H1 (cell line): ENCODE measurements at regions not wholly inside any gene's neighbourhood (a gene's known extent, or its start where the extent isn't known, plus 50 kb on each side); places are given as distances from the start of the nearest gene placed in this dataset.

ENCODE experiments used
- CTCF ChIA-PET: fragments of 300-600 bp; sonication (Branson Sonifier 250); formaldehyde crosslinking; loops from one replicate; lab custom pipeline; 2021; ENCODE audit not compliant: partially characterized antibody; lab: Charles Lee
- POLR2A ChIA-PET: fragments of 300-600 bp; sonication (Branson Sonifier 250); formaldehyde crosslinking; loops from one replicate; lab custom pipeline; 2021; ENCODE audit warnings: inconsistent platforms; ENCODE audit not compliant: partially characterized antibody; lab: Charles Lee
- DNase-seq, 2 experiments: peaks; one replicate each; pipeline versions ENCODE4 v3.0.0 to v3.0.0-alpha.2; 2010 to 2022; ENCODE audit warnings: low spot score in 2 of 2, low read depth in 1 of 2, mixed read lengths in 1 of 2
- FAIRE-seq: peaks from 2 replicates; lab custom pipeline; 2011; peaks lifted over from hg19 to GRCh38; lab: Jason Lieb, UNC
- H2AFZ ChIP-seq: 2 replicates; pipeline ENCODE4 v1.8.1; 2012; ENCODE audit warnings: low read length, inconsistent platforms
- H2AK5ac ChIP-seq: 2 replicates; pipeline ENCODE4 v1.6.1; 2013; ENCODE audit warnings: low read depth, low read length
- H2BK120ac ChIP-seq: replicated peaks from 2 replicates; pipeline ENCODE3; 2013; ENCODE audit warnings: low read depth, low read length, inconsistent platforms
- H2BK12ac ChIP-seq: 2 replicates; pipeline ENCODE4 v1.6.1; 2013; ENCODE audit warnings: low read depth, low read length
- H2BK15ac ChIP-seq: 2 replicates; pipeline ENCODE4 v1.6.1; 2013; ENCODE audit warnings: low read length
- H2BK20ac ChIP-seq: 2 replicates; pipeline ENCODE4 v1.6.1; 2013; ENCODE audit warnings: low read length
- H2BK5ac ChIP-seq: 2 replicates; pipeline ENCODE4 v1.6.1; 2013; ENCODE audit warnings: low read depth, low read length
- H3K14ac ChIP-seq: 2 replicates; pipeline ENCODE4 v1.6.1; 2013; ENCODE audit warnings: inconsistent platforms; ENCODE audit not compliant: insufficient read length
- H3K18ac ChIP-seq: 2 replicates; pipeline ENCODE4 v1.6.1; 2013; ENCODE audit warnings: low read length; ENCODE audit errors: extremely low read depth
- H3K23ac ChIP-seq: 2 replicates; pipeline ENCODE4 v1.6.1; 2013; ENCODE audit warnings: inconsistent platforms; ENCODE audit not compliant: insufficient read length
- H3K23me2 ChIP-seq: 2 replicates; pipeline ENCODE4 v1.6.1; 2013; ENCODE audit warnings: low read depth, low read length
- H3K27ac ChIP-seq: 2 replicates; pipeline ENCODE4 v1.6.1; 2011; ENCODE audit warnings: low read depth, low read length, inconsistent platforms
- H3K27me3 ChIP-seq, 4 experiments: replicated peaks in 1 of 4; 1 replicate in 1 of 4; 2 replicates in 3 of 4; pipeline versions ENCODE4 v1.6.1 to v1.8.1; 2011 to 2013; ENCODE audit warnings: low read length in 3 of 4, mild to moderate bottlenecking in 3 of 4, inconsistent platforms in 2 of 4, mixed read lengths in 2 of 4, moderate library complexity in 1 of 4; ENCODE audit not compliant: control insufficient read depth in 3 of 4, insufficient read depth in 3 of 4; ENCODE audit errors: extremely low read depth in 1 of 4
- H3K36me3 ChIP-seq, 4 experiments: 2 replicates each; pipeline versions ENCODE4 v1.6.1 to v1.8.1; 2011 to 2013; ENCODE audit warnings: mild to moderate bottlenecking in 4 of 4, low read length in 3 of 4, moderate library complexity in 2 of 4, control low read depth in 1 of 4, inconsistent platforms in 1 of 4; ENCODE audit not compliant: insufficient read depth in 4 of 4, control insufficient read depth in 2 of 4
- H3K4ac ChIP-seq: replicated peaks from 2 replicates; pipeline ENCODE3; 2013; ENCODE audit warnings: low read length, low read depth, mixed read lengths, inconsistent platforms; ENCODE audit not compliant: insufficient read length
- H3K4me1 ChIP-seq, 4 experiments: replicated peaks in 1 of 4; 1 replicate in 1 of 4; 2 replicates in 3 of 4; pipeline versions ENCODE4 v1.6.1 to v1.8.1; 2011 to 2013; ENCODE audit warnings: low read length in 3 of 4, inconsistent platforms in 2 of 4, mixed read lengths in 1 of 4; ENCODE audit not compliant: insufficient read depth in 4 of 4, control insufficient read depth in 3 of 4
- H3K4me2 ChIP-seq, 2 experiments: 2 replicates each; pipeline versions ENCODE4 v1.6.1 to v1.8.1; 2011 to 2013; ENCODE audit warnings: low read depth in 2 of 2, low read length in 2 of 2, control low read depth in 1 of 2, inconsistent platforms in 1 of 2, mild to moderate bottlenecking in 1 of 2; ENCODE audit not compliant: insufficient read depth in 1 of 2
- H3K4me3 ChIP-seq, 4 experiments: fragments of 200-600, 300-600 bp in 1 of 4; sonication (generic), shearing (Covaris generic), sonication (Bioruptor Twin) in 1 of 4; 2 replicates each; pipeline versions ENCODE4 v1.5.1 to v1.8.1; 2011 to 2016; ENCODE audit warnings: low read length in 4 of 4, low read depth in 3 of 4, control low read depth in 2 of 4, inconsistent platforms in 2 of 4, mild to moderate bottlenecking in 2 of 4, mixed read lengths in 1 of 4, moderate library complexity in 1 of 4; ENCODE audit not compliant: insufficient read depth in 2 of 4; ENCODE audit errors: extremely low read depth in 1 of 4
- H3K56ac ChIP-seq: replicated peaks from 2 replicates; pipeline ENCODE3; 2013; ENCODE audit warnings: low read depth, mild to moderate bottlenecking, mixed read lengths, low read length, inconsistent platforms; ENCODE audit not compliant: insufficient read length
- H3K79me1 ChIP-seq: 2 replicates; pipeline ENCODE4 v1.6.1; 2013; ENCODE audit warnings: low read depth, low read length, control low read depth
- H3K79me2 ChIP-seq, 2 experiments: 2 replicates each; pipeline versions ENCODE4 v1.6.1 to v1.8.1; 2012 to 2013; ENCODE audit warnings: low read length in 2 of 2, mild to moderate bottlenecking in 2 of 2, inconsistent platforms in 1 of 2; ENCODE audit not compliant: insufficient read depth in 2 of 2, control insufficient read depth in 1 of 2
- H3K9ac ChIP-seq, 4 experiments: replicated peaks in 1 of 4; 1 replicate in 1 of 4; 2 replicates in 3 of 4; pipeline versions ENCODE4 v1.6.1 to v1.8.1; 2011 to 2013; ENCODE audit warnings: low read depth in 3 of 4, low read length in 3 of 4, control low read depth in 2 of 4, mild to moderate bottlenecking in 2 of 4, moderate library complexity in 2 of 4, inconsistent platforms in 1 of 4; ENCODE audit errors: extremely low read depth in 1 of 4
- H3K9me3 ChIP-seq, 2 experiments: 2 replicates each; pipeline versions ENCODE4 v1.6.1 to v1.8.1; 2012 to 2013; ENCODE audit warnings: mild to moderate bottlenecking in 2 of 2, moderate library complexity in 2 of 2, control low read depth in 1 of 2, inconsistent platforms in 1 of 2, low read depth in 1 of 2, low read length in 1 of 2, mixed read lengths in 1 of 2; ENCODE audit not compliant: insufficient read depth in 2 of 2
- H4K20me1 ChIP-seq, 2 experiments: replicated peaks in 1 of 2; 2 replicates each; pipeline versions ENCODE3 to v1.8.1; 2011 to 2013; ENCODE audit warnings: inconsistent platforms in 2 of 2, low read length in 2 of 2, mild to moderate bottlenecking in 1 of 2; ENCODE audit not compliant: insufficient read depth in 2 of 2, control insufficient read depth in 1 of 2
- H4K5ac ChIP-seq: 2 replicates; pipeline ENCODE4 v1.6.1; 2013; ENCODE audit warnings: low read length, low read depth, mixed read lengths, inconsistent platforms; ENCODE audit not compliant: insufficient read length
- H4K8ac ChIP-seq: 2 replicates; pipeline ENCODE4 v1.8.0; 2013; ENCODE audit warnings: mild to moderate bottlenecking, moderate library complexity, low read length, inconsistent platforms; ENCODE audit not compliant: insufficient read depth; ENCODE audit errors: extremely low read depth
- H4K91ac ChIP-seq: replicated peaks from 2 replicates; pipeline ENCODE3; 2013; ENCODE audit warnings: low read length, mixed read lengths, inconsistent platforms; ENCODE audit not compliant: insufficient read length
- BRCA1 ChIP-seq: IDR thresholded peaks from 2 replicates; pipeline ENCODE4 v1.6.1; 2012; ENCODE audit warnings: low read depth, low read length, improper control_type of control experiment
- CEBPB ChIP-seq: IDR thresholded peaks from 2 replicates; pipeline ENCODE4 v1.6.1; 2012; ENCODE audit warnings: low read depth, low read length
- CTBP2 ChIP-seq: IDR thresholded peaks from 2 replicates; pipeline ENCODE4 v1.7.0; 2011; ENCODE audit warnings: borderline replicate concordance, mild to moderate bottlenecking, moderate library complexity, mixed read lengths, low read length; ENCODE audit not compliant: insufficient read depth, insufficient read length
- EZH2 ChIP-seq: fragments of 200-600 bp; sonication (generic); IDR thresholded peaks from 2 replicates; pipeline ENCODE4 v1.7.1; 2012; ENCODE audit warnings: low read depth, mild to moderate bottlenecking, moderate library complexity, low read length, inconsistent platforms; ENCODE audit not compliant: severe bottlenecking
- HDAC2 ChIP-seq, 2 experiments: fragments of 300-600 bp in 1 of 2; sonication (generic) in 1 of 2; IDR thresholded peaks; 2 replicates each; pipeline ENCODE4 v1.6.1; 2011 to 2012; ENCODE audit warnings: low read depth in 2 of 2, low read length in 2 of 2, mild to moderate bottlenecking in 2 of 2, moderate library complexity in 2 of 2, borderline replicate concordance in 1 of 2, inconsistent platforms in 1 of 2
- HDAC6 ChIP-seq: IDR thresholded peaks from one replicate; pipeline ENCODE4 v1.7.1; 2012; ENCODE audit warnings: low read depth, mild to moderate bottlenecking, inconsistent platforms, low read length, moderate library complexity
- KDM1A ChIP-seq: fragments of 200-600, 300-600 bp; sonication (generic); IDR thresholded peaks from 2 replicates; pipeline ENCODE4 v1.7.1; 2016; ENCODE audit warnings: mild to moderate bottlenecking, low read length, borderline replicate concordance
- NANOG ChIP-seq: IDR thresholded peaks from 2 replicates; pipeline ENCODE4 v1.6.1; 2011; ENCODE audit warnings: low read length, low read depth, mild to moderate bottlenecking, inconsistent platforms; ENCODE audit not compliant: insufficient read depth, poor library complexity, severe bottlenecking
- NRF1 ChIP-seq: IDR thresholded peaks from 2 replicates; pipeline ENCODE4 v1.6.1; 2011; ENCODE audit warnings: mild to moderate bottlenecking, low read depth, low read length, improper control_type of control experiment
- POLR2A ChIP-seq, 2 experiments: IDR thresholded peaks; 1 replicate in 1 of 2; 2 replicates in 1 of 2; pipeline ENCODE4 v1.6.1; 2011; ENCODE audit warnings: low read depth in 2 of 2, low read length in 2 of 2, mild to moderate bottlenecking in 2 of 2; ENCODE audit errors: control extremely low read depth in 1 of 2
- POU5F1 ChIP-seq: IDR thresholded peaks from 2 replicates; pipeline ENCODE4 v1.6.1; 2011; ENCODE audit warnings: low read depth, mild to moderate bottlenecking, low read length, moderate library complexity
- SP1 ChIP-seq: IDR thresholded peaks from 2 replicates; pipeline ENCODE4 v1.6.1; 2011; ENCODE audit warnings: low read depth, low read length
- SP4 ChIP-seq: IDR thresholded peaks from 2 replicates; pipeline ENCODE4 v1.6.1; 2012; ENCODE audit warnings: low read length, inconsistent platforms
- WGBS, 2 experiments: shearing (Covaris generic) in 1 of 2; methylation state at CpG; one replicate each; pipeline versions ENCODE4 v1.1.6 to v1.1.7; 2013 to 2015; ENCODE audit warnings: low lambda C conversion rate in 2 of 2, mixed read lengths in 2 of 2, inconsistent platforms in 1 of 2, low coverage in 1 of 2, missing lambda C conversion rate in 1 of 2; ENCODE audit not compliant: insufficient replicate concordance in 2 of 2, insufficient coverage in 1 of 2, insufficient read length in 1 of 2; ENCODE audit errors: extremely low coverage in 1 of 2, missing lambda C conversion rate in 1 of 2; 5-methylcytosine and 5-hydroxymethylcytosine counted together
- TF ChIP-seq, protein P1 (sequence below): IDR thresholded peaks from 2 replicates; pipeline ENCODE4 v1.6.1; 2012; ENCODE audit warnings: low read length, inconsistent platforms

DNA sequence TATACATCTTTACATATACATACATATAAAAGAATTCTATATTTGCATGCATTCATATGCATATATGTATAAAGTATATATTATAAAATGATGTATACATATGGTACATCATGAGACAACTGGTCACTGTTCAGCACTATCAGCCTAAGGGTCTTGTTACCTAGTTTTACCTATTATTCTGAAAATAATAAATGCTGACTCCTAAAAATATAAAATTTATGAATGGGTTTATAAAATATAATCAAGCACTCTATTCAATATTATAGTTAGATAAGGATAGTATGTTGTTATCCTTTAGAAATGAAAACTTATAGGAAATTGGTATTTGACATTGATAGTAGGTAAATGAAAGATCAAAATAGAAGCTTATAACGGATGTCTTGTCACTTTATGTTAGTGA, 324.2 kb downstream of the GBA3 start:
- Histone ChIP-seq H3K27ac (no peak overlapping the region), H4K5ac (no peak overlapping the region), H2AFZ (no peak overlapping the region), H3K79me1 (no peaks in the 10 kb centered on the region), H4K20me1 (no peaks in the 10 kb centered on the region), H3K4me1 (peaks cover 0 to 7% (median 4%) of the 10 kb centered on the region in 4 experiments; a peak in 5 of 7 replicates), H2BK12ac (no peak overlapping the region), H3K23ac (no peak overlapping the region), H3K9me3 (no peaks in the 10 kb centered on the region), H3K4ac (no peak overlapping the region), H2BK15ac (no peak overlapping the region), H3K4me2 (no peak overlapping the region), H3K4me3 (no peak overlapping the region), H3K79me2 (no peaks in the 10 kb centered on the region), H3K36me3 (no peaks in the 10 kb centered on the region), H4K91ac (no peak overlapping the region), H3K56ac (no peak overlapping the region), H3K23me2 (no peaks in the 10 kb centered on the region), H3K14ac (no peak overlapping the region), H3K9ac (no peak overlapping the region), H3K27me3 (no peaks in the 10 kb centered on the region), H2BK120ac (no peak overlapping the region), H2BK20ac (no peak overlapping the region), H2AK5ac (no peak overlapping the region), H2BK5ac (no peak overlapping the region), H3K18ac (no peak overlapping the region), H4K8ac (no peak overlapping the region)
- FAIRE-seq (no peak), DNase-seq (no peak)
- whole genome bisulfite sequencing, 2 experiments: 96% methylated on average over 1 of the region's 1 CpG; no CpG with 5 or more reads in 1 of the 2 experiments
- ChIA-PET POLR2A (no interaction called here), CTCF (interaction anchor here (1.0 kb wide), 1 partner anchor 415 kb away, joined by 3 read pairs; no protein-coding TSS in a partner anchor)
- TF ChIP-seq NRF1: no peak
- no peak for TF ChIP-seq KDM1A
- TF ChIP-seq, protein P1, sequence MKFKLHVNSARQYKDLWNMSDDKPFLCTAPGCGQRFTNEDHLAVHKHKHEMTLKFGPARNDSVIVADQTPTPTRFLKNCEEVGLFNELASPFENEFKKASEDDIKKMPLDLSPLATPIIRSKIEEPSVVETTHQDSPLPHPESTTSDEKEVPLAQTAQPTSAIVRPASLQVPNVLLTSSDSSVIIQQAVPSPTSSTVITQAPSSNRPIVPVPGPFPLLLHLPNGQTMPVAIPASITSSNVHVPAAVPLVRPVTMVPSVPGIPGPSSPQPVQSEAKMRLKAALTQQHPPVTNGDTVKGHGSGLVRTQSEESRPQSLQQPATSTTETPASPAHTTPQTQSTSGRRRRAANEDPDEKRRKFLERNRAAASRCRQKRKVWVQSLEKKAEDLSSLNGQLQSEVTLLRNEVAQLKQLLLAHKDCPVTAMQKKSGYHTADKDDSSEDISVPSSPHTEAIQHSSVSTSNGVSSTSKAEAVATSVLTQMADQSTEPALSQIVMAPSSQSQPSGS: no peak
- no peak for TF ChIP-seq SP1
- TF ChIP-seq EZH2: no peak
- TF ChIP-seq BRCA1: no peak
- no peak for TF ChIP-seq CEBPB
- no peak for TF ChIP-seq HDAC6
- no peak for TF ChIP-seq POLR2A (IDR thresholded peaks at IDR 0.05; ENCODE audit: control extremely low read depth in 1 of 2, low read depth in 2 of 2, low read length in 2 of 2)
- TF ChIP-seq CTBP2: no peak
- TF ChIP-seq HDAC2 (IDR thresholded peaks at IDR 0.05; ENCODE audit: borderline replicate concordance in 1 of 2, low read depth in 2 of 2, low read length in 2 of 2): no peak
- TF ChIP-seq POU5F1: no peak
- TF ChIP-seq SP4: no peak
- no peak for TF ChIP-seq NANOG
